ENCODE measurements at regions not wholly inside any gene's neighbourhood (a gene's known extent, or its start where the extent isn't known, plus 50 kb on each side); places are given as distances from the start of the nearest gene placed in this dataset.

DNA sequence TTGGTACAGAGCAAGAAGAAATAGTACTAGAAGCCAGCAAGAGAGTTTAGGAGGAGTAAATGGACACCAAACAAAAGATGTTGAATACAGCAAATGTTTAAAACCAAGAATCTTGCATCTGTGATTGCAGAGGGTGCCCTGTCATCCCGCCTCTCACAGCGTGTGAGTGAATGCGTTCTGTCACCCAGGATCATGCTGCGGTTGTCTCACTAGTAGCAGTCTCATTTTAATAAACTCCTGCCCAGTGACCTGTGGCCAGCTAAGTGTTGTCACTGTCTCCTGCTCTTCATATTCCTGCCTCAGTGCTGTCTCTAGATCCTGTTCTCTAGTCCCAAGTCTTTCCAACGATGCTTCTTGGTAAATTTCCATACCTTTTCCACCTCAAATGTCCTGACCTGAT lies 584.6 kb downstream of the MCTP2 start (continued):
- TF ChIP-seq GABPA (IDR thresholded peaks at IDR 0.05; ENCODE audit: low read depth) = no peak
- no peak for TF ChIP-seq RXRA (IDR thresholded peaks at IDR 0.05; ENCODE audit: borderline replicate concordance, low read depth)
- no peak for TF ChIP-seq EZH2phosphoT487 (IDR thresholded peaks at IDR 0.05; ENCODE audit: borderline replicate concordance, low read depth)

GRCh38 chr15:94829887-94830884 lies 598.8 kb downstream of the MCTP2 start:
- Histone ChIP-seq H2AFZ (ENCODE audit: low read depth) (no peak overlapping the region), H4K20me1 (ENCODE audit: insufficient read depth) (no peaks in the 10 kb centered on the region), H3K9ac (no peak overlapping the region), H3K27ac (ENCODE audit: low read depth in 2 of 2, low read length in 1 of 2) (no peak overlapping the region), H3K4me3 (ENCODE audit: low read depth in 2 of 2, low read length in 1 of 2) (no peak overlapping the region), H3F3A (replicated peaks; ENCODE audit: insufficient read depth) (no peaks in the 10 kb centered on the region), H3K9me2 (no peaks in the 10 kb centered on the region), H3K9me3 (peaks cover 9% of the 10 kb centered on the region; the same call in 1 of the 2 replicates), H3K36me3 (replicated peaks in 1 of 2; ENCODE audit: control insufficient read depth in 1 of 2, insufficient read depth in 2 of 2, low read length in 1 of 2) (no peaks in the 10 kb centered on the region), H3K27me3 (ENCODE audit: insufficient read depth) (no peaks in the 10 kb centered on the region), H3K79me2 (ENCODE audit: insufficient read depth) (no peaks in the 10 kb centered on the region), H3K4me1 (ENCODE audit: control insufficient read depth in 1 of 2, insufficient read depth in 2 of 2, low read depth in 1 of 2, low read length in 1 of 2) (no peaks in the 10 kb centered on the region), H3K4me2 (no peak overlapping the region)
- no peak for DNase-seq
- TF ChIP-seq TCF12 (IDR thresholded peaks at IDR 0.05) (no peak), JUND (IDR thresholded peaks at IDR 0.05) (no peak), YY1 (IDR thresholded peaks at IDR 0.05; ENCODE audit: low read depth) (no peak)
- TF ChIP-seq, protein P1, sequence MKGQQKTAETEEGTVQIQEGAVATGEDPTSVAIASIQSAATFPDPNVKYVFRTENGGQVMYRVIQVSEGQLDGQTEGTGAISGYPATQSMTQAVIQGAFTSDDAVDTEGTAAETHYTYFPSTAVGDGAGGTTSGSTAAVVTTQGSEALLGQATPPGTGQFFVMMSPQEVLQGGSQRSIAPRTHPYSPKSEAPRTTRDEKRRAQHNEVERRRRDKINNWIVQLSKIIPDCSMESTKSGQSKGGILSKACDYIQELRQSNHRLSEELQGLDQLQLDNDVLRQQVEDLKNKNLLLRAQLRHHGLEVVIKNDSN (IDR thresholded peaks at IDR 0.05; ENCODE audit: borderline replicate concordance, low read depth) = no peak
- POLR2A ChIA-PET = no interaction called here
- CTCF ChIA-PET = interaction anchor here (0.6 kb wide), 1 partner anchor 1495 kb away, joined by 3 read pairs; no protein-coding TSS in a partner anchor
- WGBS (ENCODE audit: low lambda C conversion rate) = 12% methylated on average over 15 of the region's 15 CpGs

- no peak for TF ChIP-seq SIN3A (IDR thresholded peaks at IDR 0.05; ENCODE audit: borderline replicate concordance, low read depth, low read length)
- TF ChIP-seq FOSL2 (IDR thresholded peaks at IDR 0.05; ENCODE audit: borderline replicate concordance, low read depth) = no peak
- TF ChIP-seq SMC3 (IDR thresholded peaks at IDR 0.05; ENCODE audit: low read depth, low read length) = no peak
- TF ChIP-seq RAD21 (IDR thresholded peaks at IDR 0.05; ENCODE audit: low read length) = no peak
- TF ChIP-seq CTCF (IDR thresholded peaks at IDR 0.05) = no peak
- no peak for TF ChIP-seq RXRA (IDR thresholded peaks at IDR 0.05; ENCODE audit: borderline replicate concordance, low read depth)
- no peak for TF ChIP-seq YY1 (IDR thresholded peaks at IDR 0.05; ENCODE audit: low read depth)
- TF ChIP-seq CHD2 (IDR thresholded peaks at IDR 0.05; ENCODE audit: low read length, partially characterized antibody) = no peak
- no peak for TF ChIP-seq RCOR1 (IDR thresholded peaks at IDR 0.05; ENCODE audit: low read length)
- no peak for TF ChIP-seq GABPA (IDR thresholded peaks at IDR 0.05; ENCODE audit: low read depth)
- TF ChIP-seq ZBTB33 (IDR thresholded peaks at IDR 0.05; ENCODE audit: borderline replicate concordance, low read depth) = no peak
- no peak for TF ChIP-seq GATA2 (CRISPR knock-in tag; IDR thresholded peaks at IDR 0.05)
- no peak for TF ChIP-seq RFX5 (IDR thresholded peaks at IDR 0.05; ENCODE audit: low read length)
- ChIA-PET CTCF (no interaction called here), POLR2A (no interaction called here)
- no peak overlapping the region for H3K4me3 ChIP-seq (ENCODE audit: low read depth in 2 of 2, low read length in 1 of 2)
- H2AFZ ChIP-seq (ENCODE audit: low read depth) = no peak overlapping the region
- H3K9ac ChIP-seq = no peak overlapping the region
- H3K36me3 ChIP-seq (replicated peaks in 1 of 2; ENCODE audit: control insufficient read depth in 1 of 2, insufficient read depth in 2 of 2, low read length in 1 of 2) = no peaks in the 10 kb centered on the region
- 65% methylated on average over 3 of the region's 3 CpGs for WGBS (ENCODE audit: low lambda C conversion rate)
- H3K4me1 ChIP-seq (ENCODE audit: control insufficient read depth in 1 of 2, insufficient read depth in 2 of 2, low read depth in 1 of 2, low read length in 1 of 2) = no peaks in the 10 kb centered on the region
- no peaks in the 10 kb centered on the region for H3K27me3 ChIP-seq (ENCODE audit: insufficient read depth)
- no peaks in the 10 kb centered on the region for H3F3A ChIP-seq (replicated peaks; ENCODE audit: insufficient read depth)
- H3K9me3 ChIP-seq = peaks cover 7% of the 10 kb centered on the region; the same call in 1 of the 2 replicates
- no peak for DNase-seq
- no peak overlapping the region for H3K27ac ChIP-seq (ENCODE audit: low read depth in 2 of 2, low read length in 1 of 2)
- H3K79me2 ChIP-seq (ENCODE audit: insufficient read depth) = no peaks in the 10 kb centered on the region
- H3K9me2 ChIP-seq = no peaks in the 10 kb centered on the region
- no peaks in the 10 kb centered on the region for H4K20me1 ChIP-seq (ENCODE audit: insufficient read depth)
- H3K4me2 ChIP-seq = no peak overlapping the region
Measured at GRCh38 chr15:94834000-94834399, 602.6 kb downstream of the MCTP2 start.
